ENCODE measurements at regions not wholly inside any gene's neighbourhood (a gene's known extent, or its start where the extent isn't known, plus 50 kb on each side); places are given as distances from the start of the nearest gene placed in this dataset.

- intact Hi-C loops (cut with DNase I): no loop called here
- FAIRE-seq: no peak
- Histone ChIP-seq H3K9ac (ENCODE audit: low read length in 3 of 3) (no peak overlapping the region), H3K4me1 (ENCODE audit: control insufficient read depth in 2 of 3, insufficient read depth in 2 of 3, low read depth in 1 of 3, low read length in 3 of 3) (no peaks in the 10 kb centered on the region), H3K4me3 (ENCODE audit: low read length in 3 of 3) (no peak overlapping the region), H3K27ac (ENCODE audit: low read depth in 2 of 2, low read length in 2 of 2) (no peak overlapping the region), H3K36me3 (ENCODE audit: control insufficient read depth in 2 of 3, insufficient read depth in 3 of 3, low read length in 3 of 3) (no peaks in the 10 kb centered on the region), H3K27me3 (ENCODE audit: control insufficient read depth, insufficient read depth, low read length) (no peaks in the 10 kb centered on the region), H3K9me3 (ENCODE audit: control insufficient read depth in 2 of 3, insufficient read depth in 1 of 3, low read length in 3 of 3) (no peaks in the 10 kb centered on the region)
- no peak for DNase-seq
- TF ChIP-seq, protein P1, sequence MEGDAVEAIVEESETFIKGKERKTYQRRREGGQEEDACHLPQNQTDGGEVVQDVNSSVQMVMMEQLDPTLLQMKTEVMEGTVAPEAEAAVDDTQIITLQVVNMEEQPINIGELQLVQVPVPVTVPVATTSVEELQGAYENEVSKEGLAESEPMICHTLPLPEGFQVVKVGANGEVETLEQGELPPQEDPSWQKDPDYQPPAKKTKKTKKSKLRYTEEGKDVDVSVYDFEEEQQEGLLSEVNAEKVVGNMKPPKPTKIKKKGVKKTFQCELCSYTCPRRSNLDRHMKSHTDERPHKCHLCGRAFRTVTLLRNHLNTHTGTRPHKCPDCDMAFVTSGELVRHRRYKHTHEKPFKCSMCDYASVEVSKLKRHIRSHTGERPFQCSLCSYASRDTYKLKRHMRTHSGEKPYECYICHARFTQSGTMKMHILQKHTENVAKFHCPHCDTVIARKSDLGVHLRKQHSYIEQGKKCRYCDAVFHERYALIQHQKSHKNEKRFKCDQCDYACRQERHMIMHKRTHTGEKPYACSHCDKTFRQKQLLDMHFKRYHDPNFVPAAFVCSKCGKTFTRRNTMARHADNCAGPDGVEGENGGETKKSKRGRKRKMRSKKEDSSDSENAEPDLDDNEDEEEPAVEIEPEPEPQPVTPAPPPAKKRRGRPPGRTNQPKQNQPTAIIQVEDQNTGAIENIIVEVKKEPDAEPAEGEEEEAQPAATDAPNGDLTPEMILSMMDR (IDR thresholded peaks at IDR 0.05; ENCODE audit: borderline replicate concordance, extremely low read depth, insufficient read depth): no peak
Measured at GRCh38 chr13:74444864-74445479, 310.8 kb upstream of the KLF12 start.

GRCh38 chr13:74444161-74444571, 310.0 kb upstream of the KLF12 start:
- no peak for FAIRE-seq

GRCh38 chr13:74443631-74444030, 309.4 kb upstream of the KLF12 start:
- FAIRE-seq: no peak

More at GRCh38 chr13:74444161-74444571, 310.0 kb upstream of the KLF12 start:
- Histone ChIP-seq H3K27me3 (ENCODE audit: control insufficient read depth, insufficient read depth, low read length) (no peaks in the 10 kb centered on the region), H3K36me3 (ENCODE audit: control insufficient read depth in 2 of 3, insufficient read depth in 3 of 3, low read length in 3 of 3) (no peaks in the 10 kb centered on the region), H3K4me3 (ENCODE audit: low read length in 3 of 3) (no peak overlapping the region), H3K9me3 (ENCODE audit: control insufficient read depth in 2 of 3, insufficient read depth in 1 of 3, low read length in 3 of 3) (no peaks in the 10 kb centered on the region), H3K4me1 (ENCODE audit: control insufficient read depth in 2 of 3, insufficient read depth in 2 of 3, low read depth in 1 of 3, low read length in 3 of 3) (no peaks in the 10 kb centered on the region), H3K9ac (ENCODE audit: low read length in 3 of 3) (no peak overlapping the region), H3K27ac (ENCODE audit: low read depth in 2 of 2, low read length in 2 of 2) (no peak overlapping the region)
- no peak for DNase-seq
- TF ChIP-seq, protein P1 (IDR thresholded peaks at IDR 0.05; ENCODE audit: borderline replicate concordance, extremely low read depth, insufficient read depth): no peak
- intact Hi-C loops (cut with DNase I): no loop called here

More at GRCh38 chr13:74443631-74444030, 309.4 kb upstream of the KLF12 start:
- Histone ChIP-seq H3K9ac (ENCODE audit: low read length in 3 of 3) (no peak overlapping the region), H3K27ac (ENCODE audit: low read depth in 2 of 2, low read length in 2 of 2) (no peak overlapping the region), H3K4me3 (ENCODE audit: low read length in 3 of 3) (no peak overlapping the region), H3K9me3 (ENCODE audit: control insufficient read depth in 2 of 3, insufficient read depth in 1 of 3, low read length in 3 of 3) (no peaks in the 10 kb centered on the region), H3K36me3 (ENCODE audit: control insufficient read depth in 2 of 3, insufficient read depth in 3 of 3, low read length in 3 of 3) (no peaks in the 10 kb centered on the region), H3K4me1 (ENCODE audit: control insufficient read depth in 2 of 3, insufficient read depth in 2 of 3, low read depth in 1 of 3, low read length in 3 of 3) (no peaks in the 10 kb centered on the region), H3K27me3 (ENCODE audit: control insufficient read depth, insufficient read depth, low read length) (no peaks in the 10 kb centered on the region)
- no peak for DNase-seq
- intact Hi-C loops (cut with DNase I): no loop called here
- TF ChIP-seq, protein P1 (IDR thresholded peaks at IDR 0.05; ENCODE audit: borderline replicate concordance, extremely low read depth, insufficient read depth): no peak
